ENCODE measurements at regions not wholly inside any gene's neighbourhood (a gene's known extent, or its start where the extent isn't known, plus 50 kb on each side); places are given as distances from the start of the nearest gene placed in this dataset.

- peaks cover 0 to 3% of the 10 kb centered on the region in 2 donors for H3K27me3 ChIP-seq
- H3K4me1 ChIP-seq: no peaks in the 10 kb centered on the region
- H3K27ac ChIP-seq: no peak overlapping the region
- ATAC-seq: peak; percentile 61 to 78 (median 70)
- H3K9me3 ChIP-seq: no peaks in the 10 kb centered on the region
- no peak for DNase-seq
- TF ChIP-seq POLR2A (IDR thresholded peaks at IDR 0.05) (no peak), CTCF (IDR thresholded peaks at IDR 0.05) (peak in 2 of 4 donors; percentile 19 to 20)
- no peaks in the 10 kb centered on the region for H3K36me3 ChIP-seq
- no peak overlapping the region for H3K4me3 ChIP-seq
- intact Hi-C loops (cut with DNase I): no loop called here
- WGBS (ENCODE audit: insufficient coverage, low coverage, low lambda C conversion rate, missing lambda C conversion rate): 0% methylated on average over 3 of the region's 3 CpGs
These were observed 92.7 kb upstream of the CD93 start for GRCh38 chr20:23178806-23179205.

GRCh38 chr20:23174821-23175220 lies 88.7 kb upstream of the CD93 start:
- H3K9me3 ChIP-seq: no peaks in the 10 kb centered on the region
- TF ChIP-seq CTCF (IDR thresholded peaks at IDR 0.05) (no peak), POLR2A (IDR thresholded peaks at IDR 0.05) (no peak)
- no peaks in the 10 kb centered on the region for H3K36me3 ChIP-seq
- no peaks in the 10 kb centered on the region for H3K4me1 ChIP-seq
- intact Hi-C loops (cut with DNase I): no loop called here
- peaks cover 0 to 3% of the 10 kb centered on the region in 2 donors for H3K27me3 ChIP-seq
- H3K4me3 ChIP-seq: no peak overlapping the region
- 76% methylated on average over 3 of the region's 3 CpGs for WGBS (ENCODE audit: insufficient coverage, low coverage, low lambda C conversion rate, missing lambda C conversion rate)
- no peak for DNase-seq
- ATAC-seq: no peak
- no peak overlapping the region for H3K27ac ChIP-seq

GRCh38 chr20:23167431-23167830 lies 81.3 kb upstream of the CD93 start:
- H3K9me3 ChIP-seq: no peaks in the 10 kb centered on the region
- H3K4me1 ChIP-seq: no peaks in the 10 kb centered on the region
- H3K27me3 ChIP-seq: no peaks in the 10 kb centered on the region
- H3K36me3 ChIP-seq: no peaks in the 10 kb centered on the region
- TF ChIP-seq CTCF (IDR thresholded peaks at IDR 0.05) (no peak), POLR2A (IDR thresholded peaks at IDR 0.05) (no peak)
- DNase-seq (no peak), ATAC-seq (no peak)
- no peak overlapping the region for H3K4me3 ChIP-seq
- WGBS (ENCODE audit: insufficient coverage, low coverage, low lambda C conversion rate, missing lambda C conversion rate): 69% methylated on average over 4 of the region's 4 CpGs
- intact Hi-C loops (cut with DNase I): no loop called here
- H3K27ac ChIP-seq: no peak overlapping the region

DNA sequence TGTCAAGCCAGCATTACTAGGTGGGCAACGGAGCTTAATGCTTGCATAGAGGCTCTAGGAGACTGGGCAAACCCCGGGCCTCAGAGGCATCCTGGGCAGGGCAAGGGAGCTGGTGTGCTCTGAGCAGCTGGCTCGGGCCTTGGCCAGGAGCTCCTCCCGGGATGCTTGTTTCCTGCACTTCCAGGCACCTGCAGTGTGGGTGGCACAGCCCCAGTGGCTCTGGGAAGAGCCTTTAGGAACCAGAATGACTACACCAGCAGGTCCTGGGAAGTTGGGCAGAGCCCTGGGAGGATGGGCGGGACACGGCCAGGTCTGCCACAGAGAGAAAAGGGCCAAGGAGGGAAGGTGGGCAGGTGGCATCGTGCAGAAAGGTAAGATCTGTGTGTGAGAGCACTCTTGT lies 80.4 kb upstream of the CD93 start:
- Histone ChIP-seq H3K4me1 (no peaks in the 10 kb centered on the region), H3K4me3 (no peak overlapping the region), H3K27me3 (no peaks in the 10 kb centered on the region), H3K36me3 (no peaks in the 10 kb centered on the region), H3K9me3 (no peaks in the 10 kb centered on the region), H3K27ac (no peak overlapping the region)
- ATAC-seq (no peak), DNase-seq (peak in 2 of 3 donors; percentile 34 to 41)
- no peak for TF ChIP-seq POLR2A (IDR thresholded peaks at IDR 0.05)
- intact Hi-C loops (cut with DNase I): no loop called here
- WGBS (ENCODE audit: insufficient coverage, low coverage, low lambda C conversion rate, missing lambda C conversion rate): 94% methylated on average over 3 of the region's 7 CpGs

GRCh38 chr20:23165964-23166363 lies 79.8 kb upstream of the CD93 start:
- 86% methylated on average over 7 of the region's 7 CpGs for WGBS (ENCODE audit: insufficient coverage, low coverage, low lambda C conversion rate, missing lambda C conversion rate)
- H3K36me3 ChIP-seq: no peaks in the 10 kb centered on the region
- intact Hi-C loops (cut with DNase I): no loop called here
- H3K4me1 ChIP-seq: no peaks in the 10 kb centered on the region
- no peaks in the 10 kb centered on the region for H3K27me3 ChIP-seq
- DNase-seq (peak in 2 of 3 donors; percentile 19 to 28), ATAC-seq (no peak)
- H3K4me3 ChIP-seq: no peak overlapping the region
- no peak for TF ChIP-seq POLR2A (IDR thresholded peaks at IDR 0.05)
- TF ChIP-seq CTCF (IDR thresholded peaks at IDR 0.05): no peak
- no peak overlapping the region for H3K27ac ChIP-seq
- no peaks in the 10 kb centered on the region for H3K9me3 ChIP-seq

Measured in right lobe of liver (tissue), 6 donors.